K562 (cell line): ENCODE measurements at regions not wholly inside any gene's neighbourhood (a gene's known extent, or its start where the extent isn't known, plus 50 kb on each side); places are given as distances from the start of the nearest gene placed in this dataset.

Source experiments
- ATAC-seq: fragments of 200-7000 bp; cut with Tn5 transposase; 3 replicates; pipeline ENCODE4 v1.9.1; 2020; ENCODE audit warnings: moderate library complexity
- BruUV-seq: library from RNA; stranded (reverse); fragments of 400-500 nt; replicated peaks from 2 replicates; lab custom pipeline; 2021; lab: Mats Ljungman, UMichigan
- CTCF ChIA-PET: fragments of 300-600 bp; formaldehyde crosslinking; extraction: SDS; loops from one replicate; lab custom pipeline; 2021; ENCODE audit warnings: low intra/inter-chr PET ratio; lab: Yijun Ruan, JAX
- POLR2A ChIA-PET: fragments of 300-600, 350-650 bp; sonication (Branson Sonifier 250); formaldehyde crosslinking; extraction: SDS; loops from one replicate; lab custom pipeline; 2021; ENCODE audit warnings: antibody characterized with exemption, inconsistent platforms; lab: Yijun Ruan, JAX
- DNase-seq, 4 experiments: peaks; one replicate each; pipeline versions ENCODE4 v3.0.0 to v3.0.0-alpha.2; 2011 to 2018; ENCODE audit warnings: low spot score in 3 of 4, mixed read lengths in 3 of 4; ENCODE audit errors: extremely low read depth in 1 of 4
- FAIRE-seq: peaks from 2 replicates; lab custom pipeline; 2011; peaks lifted over from hg19 to GRCh38; lab: Jason Lieb, UNC
- H2AFZ ChIP-seq: 2 replicates; pipeline ENCODE4 v1.6.0; 2011; ENCODE audit warnings: low read depth, low read length, control low read depth, inconsistent platforms
- H3K27ac ChIP-seq: fragments of 200-600 bp; 3 replicates; pipeline ENCODE4 v1.8.0; 2011; ENCODE audit warnings: low read depth, mild to moderate bottlenecking, control low read depth, inconsistent platforms, low read length, moderate library complexity, mixed read lengths; ENCODE audit errors: extremely low read depth
- H3K27me3 ChIP-seq, 2 experiments: fragments of 300-600 bp in 1 of 2; 2 replicates in 1 of 2; 3 replicates in 1 of 2; pipeline versions ENCODE4 v1.6.0 to v1.8.0; 2011; ENCODE audit warnings: inconsistent platforms in 2 of 2, low read length in 2 of 2, mild to moderate bottlenecking in 1 of 2, mixed read lengths in 1 of 2, moderate library complexity in 1 of 2; ENCODE audit not compliant: control insufficient read depth in 2 of 2, insufficient read depth in 2 of 2
- H3K36me3 ChIP-seq: fragments of 300-600 bp; 3 replicates; pipeline ENCODE4 v1.8.0; 2011; ENCODE audit warnings: mild to moderate bottlenecking, low read length, inconsistent platforms; ENCODE audit not compliant: control insufficient read depth, insufficient read depth
- H3K4me1 ChIP-seq, 2 experiments: fragments of 200-600 bp in 1 of 2; replicated peaks in 1 of 2; 2 replicates in 1 of 2; 3 replicates in 1 of 2; pipeline versions ENCODE4 v1.5.1 to v1.8.0; 2011; ENCODE audit warnings: inconsistent platforms in 2 of 2, low read length in 2 of 2, mild to moderate bottlenecking in 1 of 2, mixed read lengths in 1 of 2, moderate library complexity in 1 of 2; ENCODE audit not compliant: control insufficient read depth in 2 of 2, insufficient read depth in 2 of 2
- H3K4me2 ChIP-seq: 2 replicates; pipeline ENCODE4 v1.6.1; 2011; ENCODE audit warnings: low read length, control low read depth, inconsistent platforms, mixed read lengths; ENCODE audit not compliant: insufficient read depth
- H3K4me3 ChIP-seq: fragments of 200-600 bp; sonication (generic), shearing (Covaris generic); 2 replicates; pipeline ENCODE4 v1.5.1; 2016; ENCODE audit warnings: control low read depth, inconsistent platforms
- H3K79me2 ChIP-seq: fragments of 200-600 bp; 3 replicates; pipeline ENCODE4 v1.8.0; 2011; ENCODE audit warnings: low read length, inconsistent platforms; ENCODE audit not compliant: control insufficient read depth, insufficient read depth
- H3K9ac ChIP-seq, 2 experiments: 2 replicates each; pipeline versions ENCODE4 v1.6.0 to v1.6.1; 2011; ENCODE audit warnings: low read depth in 2 of 2, low read length in 2 of 2, control low read depth in 1 of 2, inconsistent platforms in 1 of 2, mild to moderate bottlenecking in 1 of 2, mixed read lengths in 1 of 2; ENCODE audit not compliant: insufficient read depth in 1 of 2
- H3K9me1 ChIP-seq: one replicate; pipeline ENCODE4 v1.6.0; 2011; ENCODE audit warnings: inconsistent platforms, mild to moderate bottlenecking, low read length, moderate library complexity; ENCODE audit not compliant: control insufficient read depth, insufficient read depth
- H3K9me3 ChIP-seq: replicated peaks from 2 replicates; pipeline ENCODE4 v1.5.1; 2011; ENCODE audit warnings: low read depth, low read length, inconsistent platforms; ENCODE audit not compliant: control insufficient read depth, insufficient read depth
- H4K20me1 ChIP-seq: replicated peaks from 2 replicates; pipeline ENCODE4 v1.6.1; 2011; ENCODE audit warnings: low read length, inconsistent platforms, mixed read lengths; ENCODE audit not compliant: control insufficient read depth, insufficient read depth
- BCOR ChIP-seq: fragments of 450-650 bp; IDR thresholded peaks from 2 replicates; pipeline ENCODE4 v1.6.1; 2016
- CREM ChIP-seq: IDR thresholded peaks from 2 replicates; pipeline ENCODE4 v1.6.1; 2014; ENCODE audit warnings: antibody characterized with exemption, low read depth
- GTF2F1 ChIP-seq: IDR thresholded peaks from 2 replicates; pipeline ENCODE4 v1.6.1; 2011; ENCODE audit warnings: low read depth, low read length, improper control_type of control experiment
- ILF3 ChIP-seq: fragments of 450-650 bp; IDR thresholded peaks from 2 replicates; pipeline ENCODE4 v1.6.1; 2018; ENCODE audit warnings: antibody characterized with exemption, mild to moderate bottlenecking, moderate library complexity, borderline replicate concordance
- SP2 ChIP-seq: IDR thresholded peaks from 2 replicates; pipeline ENCODE4 v1.6.1; 2011; ENCODE audit warnings: mild to moderate bottlenecking, low read depth, low read length, moderate library complexity; ENCODE audit not compliant: poor library complexity, severe bottlenecking; ENCODE audit errors: extremely low read depth
- WHSC1 ChIP-seq: IDR thresholded peaks from one replicate; pipeline ENCODE4 v1.6.1; 2012; ENCODE audit warnings: low read length, control low read depth, inconsistent platforms
- WGBS: fragments of 100-300 bp; shearing (Covaris generic); methylation state at CpG from one replicate; pipeline ENCODE4 v1.1.6; 2016; ENCODE audit warnings: low coverage, mixed read lengths; ENCODE audit not compliant: insufficient coverage; ENCODE audit errors: missing lambda C conversion rate; 5-methylcytosine and 5-hydroxymethylcytosine counted together
- in situ Hi-C: fragments of 300-500 bp; cut with MboI; formaldehyde crosslinking; loops from 4 replicates; pipeline ENCODE4 v1.15.0; 2018; ENCODE audit warnings: inconsistent platforms, mixed read lengths
- intact Hi-C: fragments of 100-400 bp; cut with micrococcal nuclease; formaldehyde crosslinking; loops from 2 replicates; pipeline ENCODE4 v1.14.2; 2022
- TF ChIP-seq, protein P1 (sequence below): fragments of 450-650 bp; formaldehyde crosslinking; IDR thresholded peaks from 2 replicates; pipeline ENCODE4 v1.4.0; 2020; ENCODE audit warnings: mild to moderate bottlenecking, moderate library complexity

DNA sequence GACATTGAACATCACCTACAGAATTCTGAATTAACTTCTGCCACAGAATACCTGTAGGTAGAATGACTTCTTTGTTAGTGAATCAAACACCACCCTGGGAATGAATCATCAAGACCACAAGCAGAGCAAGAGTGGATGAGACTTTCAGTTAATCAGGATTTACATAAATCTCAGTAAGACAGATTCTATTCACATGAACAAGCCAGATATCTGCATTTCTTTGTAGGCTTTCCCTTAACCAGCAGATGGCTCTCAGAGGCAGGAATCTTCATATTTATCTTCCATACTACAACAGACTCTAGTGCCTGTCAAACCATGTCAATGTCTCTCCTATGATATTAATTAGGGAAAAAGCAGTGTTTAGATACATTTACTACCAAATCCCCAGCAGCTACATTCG lies 412.1 kb downstream of the KLF12 start:
- Histone ChIP-seq H3K9me1 (no peaks in the 10 kb centered on the region), H3K27me3 (no peaks in the 10 kb centered on the region), H3K27ac (no peak overlapping the region), H3K9me3 (no peaks in the 10 kb centered on the region), H3K4me3 (no peak overlapping the region), H3K4me2 (no peak overlapping the region), H3K4me1 (no peaks in the 10 kb centered on the region), H4K20me1 (no peaks in the 10 kb centered on the region), H3K79me2 (no peaks in the 10 kb centered on the region), H3K36me3 (no peaks in the 10 kb centered on the region), H3K9ac (no peak overlapping the region), H2AFZ (no peak overlapping the region)
- intact Hi-C loops: no loop called here
- ChIA-PET CTCF (no interaction called here), POLR2A (no interaction called here)
- 0% methylated on average over 1 of the region's 1 CpG for WGBS
- TF ChIP-seq BCOR: no peak
- TF ChIP-seq, protein P1, sequence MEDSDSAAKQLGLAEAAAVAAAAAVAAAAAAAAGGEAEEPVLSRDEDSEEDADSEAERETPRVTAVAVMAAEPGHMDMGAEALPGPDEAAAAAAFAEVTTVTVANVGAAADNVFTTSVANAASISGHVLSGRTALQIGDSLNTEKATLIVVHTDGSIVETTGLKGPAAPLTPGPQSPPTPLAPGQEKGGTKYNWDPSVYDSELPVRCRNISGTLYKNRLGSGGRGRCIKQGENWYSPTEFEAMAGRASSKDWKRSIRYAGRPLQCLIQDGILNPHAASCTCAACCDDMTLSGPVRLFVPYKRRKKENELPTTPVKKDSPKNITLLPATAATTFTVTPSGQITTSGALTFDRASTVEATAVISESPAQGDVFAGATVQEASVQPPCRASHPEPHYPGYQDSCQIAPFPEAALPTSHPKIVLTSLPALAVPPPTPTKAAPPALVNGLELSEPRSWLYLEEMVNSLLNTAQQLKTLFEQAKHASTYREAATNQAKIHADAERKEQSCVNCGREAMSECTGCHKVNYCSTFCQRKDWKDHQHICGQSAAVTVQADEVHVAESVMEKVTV (CRISPR knock-in tag): no peak
- in situ Hi-C loops: loop anchor here (25.0 kb wide), 1 partner anchor 910 kb away; no protein-coding TSS in a partner anchor
- no peak for ATAC-seq
- BruUV-seq: no TSS peak
- no peak for FAIRE-seq
- DNase-seq: no peak

DNA sequence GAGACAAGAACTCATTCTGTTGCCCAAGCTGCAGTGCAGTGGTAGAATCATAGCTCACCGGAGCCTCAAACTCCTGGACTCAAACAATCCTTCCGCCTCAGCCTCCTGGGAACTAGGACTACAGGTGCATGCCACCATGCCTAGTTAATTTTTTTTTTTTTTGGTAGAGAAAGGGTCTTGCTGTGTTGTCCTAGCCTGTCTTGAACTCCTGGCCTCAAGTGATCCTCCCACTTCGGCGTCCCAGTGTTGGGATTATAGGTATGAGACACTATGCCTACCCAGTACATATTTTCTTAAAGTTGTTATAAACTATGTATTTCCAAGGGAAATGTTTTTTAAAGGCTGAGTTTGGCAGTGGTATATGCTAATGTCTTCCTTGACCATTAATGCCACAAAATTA lies 412.6 kb downstream of the KLF12 start:
- 0% methylated on average over 3 of the region's 4 CpGs for WGBS
- intact Hi-C loops: no loop called here
- H3K4me1 ChIP-seq: no peaks in the 10 kb centered on the region

More for the DNA sequence above, 412.6 kb downstream of the KLF12 start:
- no peaks in the 10 kb centered on the region for H3K79me2 ChIP-seq
- no peaks in the 10 kb centered on the region for H3K27me3 ChIP-seq
- POLR2A ChIA-PET: no interaction called here
- FAIRE-seq: no peak
- CTCF ChIA-PET: no interaction called here
- no peak for TF ChIP-seq GTF2F1
- TF ChIP-seq SP2: no peak
- TF ChIP-seq CREM: no peak
- TF ChIP-seq ILF3: no peak
- TF ChIP-seq WHSC1: no peak
- H4K20me1 ChIP-seq: no peaks in the 10 kb centered on the region
- no peak overlapping the region for H3K4me3 ChIP-seq
- no peak overlapping the region for H2AFZ ChIP-seq
- H3K9ac ChIP-seq: no peak overlapping the region
- no peak for DNase-seq
- H3K9me1 ChIP-seq: no peaks in the 10 kb centered on the region
- H3K27ac ChIP-seq: no peak overlapping the region
- no peaks in the 10 kb centered on the region for H3K36me3 ChIP-seq
- no peak overlapping the region for H3K4me2 ChIP-seq
- in situ Hi-C loops: loop anchor here (25.0 kb wide), 1 partner anchor 909 kb away; no protein-coding TSS in a partner anchor
- no peak for ATAC-seq
- BruUV-seq: no TSS peak
- H3K9me3 ChIP-seq: no peaks in the 10 kb centered on the region
